Activated CD4-positive, alpha-beta T cell treated with anti-CD3 and anti-CD28 coated beads, Interleukin-2, amount 50 U/mL, for 24 hours (primary cell): ENCODE measurements at regions not wholly inside any gene's neighbourhood (a gene's known extent, or its start where the extent isn't known, plus 50 kb on each side); places are given as distances from the start of the nearest gene placed in this dataset.

Experiments used
- DNase-seq, 2 donors: peaks; one replicate each; pipeline ENCODE4 v3.0.0-alpha.2; 2020; ENCODE audit warnings: low read depth in 1 of 2, low spot score in 1 of 2

DNA sequence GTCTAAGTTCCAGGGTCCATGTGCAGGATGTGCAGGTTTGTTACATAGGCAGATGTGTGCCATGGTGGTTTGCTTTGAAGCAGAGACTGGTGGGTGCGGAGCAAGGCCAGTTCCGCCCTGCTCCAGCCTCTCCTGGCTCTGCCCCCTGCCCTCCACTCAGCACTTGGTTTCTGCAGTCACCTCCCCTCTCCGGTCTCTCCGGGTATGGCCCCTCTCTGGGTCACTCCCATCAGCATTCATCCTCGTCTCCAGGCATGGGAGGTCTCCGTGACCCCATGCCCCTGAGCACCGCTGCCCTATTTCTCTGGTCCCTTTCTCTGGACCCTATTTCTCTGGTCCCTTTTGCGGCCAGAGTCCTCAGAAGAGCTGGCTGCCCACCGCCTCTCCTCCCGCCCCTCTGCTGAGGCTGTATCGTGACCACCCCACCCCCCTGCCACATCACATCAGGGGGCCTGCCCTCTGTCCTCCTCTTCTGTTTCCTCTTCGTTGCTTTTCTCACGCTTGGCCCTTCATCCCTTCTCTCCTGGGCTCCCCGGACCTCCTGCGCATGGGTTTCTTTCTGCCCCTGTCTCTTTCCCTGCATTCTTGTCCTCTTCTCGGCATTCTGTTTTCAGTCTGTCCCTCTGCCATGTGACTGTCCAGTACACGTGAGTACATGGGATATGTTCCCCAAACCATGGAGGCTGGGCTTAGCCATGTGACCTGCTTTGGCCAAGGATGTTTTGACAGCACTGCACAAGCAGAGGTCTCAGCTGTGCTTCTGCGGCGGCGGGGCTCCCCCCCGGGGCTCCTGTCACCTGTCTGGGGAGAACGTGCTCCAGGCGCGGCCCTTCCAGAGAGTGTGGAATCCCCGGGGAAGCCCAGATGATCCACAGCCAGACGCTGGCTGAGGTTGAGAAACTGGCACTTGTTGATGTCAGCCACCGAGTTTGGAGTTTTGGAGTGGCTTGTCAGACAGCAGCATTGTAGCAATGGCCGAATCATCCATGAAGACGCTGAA lies 54.4 kb upstream of the C1orf174 start:
- no peak for DNase-seq

DNA sequence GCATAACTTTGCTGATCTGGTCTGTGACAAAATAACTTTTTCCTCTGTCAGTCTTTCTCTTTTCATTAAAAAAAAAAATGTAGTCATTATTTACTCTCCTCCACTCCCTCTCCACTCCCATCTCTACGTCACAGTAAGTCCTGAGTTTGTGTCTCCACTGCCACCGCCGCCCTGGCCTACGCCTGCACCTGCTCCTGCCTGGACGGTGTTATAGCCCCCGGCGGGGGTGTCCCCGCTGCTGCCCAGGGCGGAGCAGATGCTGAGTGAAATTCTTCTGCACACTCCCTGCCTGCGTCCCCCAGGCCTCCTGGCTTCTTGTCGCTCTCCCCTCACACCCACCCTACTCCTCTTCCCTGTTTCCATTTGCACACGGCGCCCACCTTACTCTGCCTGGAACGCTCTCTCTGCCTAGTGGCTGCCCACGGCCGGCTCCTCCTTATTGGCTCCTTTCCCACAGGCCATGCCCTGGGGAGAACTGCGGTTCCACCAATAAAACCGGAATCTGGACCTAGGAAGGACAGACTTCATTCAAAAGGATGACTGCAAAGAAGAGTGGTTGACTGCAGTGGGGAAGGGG lies 55.2 kb upstream of the C1orf174 start:
- DNase-seq, result no peak

- no peak for DNase-seq
These were observed 56.6 kb upstream of the C1orf174 start for GRCh38 chr1:3956527-3957170.

GRCh38 chr1:3959361-3959760 lies 59.3 kb upstream of the C1orf174 start:
- DNase-seq, result no peak

- DNase-seq, result no peak
These were observed 63.5 kb upstream of the C1orf174 start for GRCh38 chr1:3963554-3963953.

DNA sequence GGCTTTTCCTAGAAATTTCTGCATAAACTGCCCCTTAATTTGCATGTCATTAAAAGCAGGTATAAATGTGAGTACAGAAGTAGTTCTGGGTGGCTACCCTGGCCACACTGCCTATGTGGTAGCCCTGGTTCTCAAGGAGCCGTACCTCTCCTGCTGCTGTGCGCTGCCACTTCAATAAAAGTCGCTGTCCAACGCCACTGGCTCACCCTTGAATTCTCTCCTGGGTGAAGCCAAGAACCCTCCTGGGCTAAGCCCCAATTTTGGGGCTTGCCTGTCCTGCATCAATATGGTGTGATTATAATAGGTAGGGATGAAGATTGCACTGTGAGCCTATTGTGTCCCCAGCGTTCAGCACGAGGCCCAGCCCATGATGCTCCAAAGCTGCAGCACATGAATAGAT lies 65.6 kb upstream of the C1orf174 start:
- no peak for DNase-seq

GRCh38 chr1:3968851-3969250 lies 68.8 kb upstream of the C1orf174 start:
- DNase-seq, result no peak

DNA sequence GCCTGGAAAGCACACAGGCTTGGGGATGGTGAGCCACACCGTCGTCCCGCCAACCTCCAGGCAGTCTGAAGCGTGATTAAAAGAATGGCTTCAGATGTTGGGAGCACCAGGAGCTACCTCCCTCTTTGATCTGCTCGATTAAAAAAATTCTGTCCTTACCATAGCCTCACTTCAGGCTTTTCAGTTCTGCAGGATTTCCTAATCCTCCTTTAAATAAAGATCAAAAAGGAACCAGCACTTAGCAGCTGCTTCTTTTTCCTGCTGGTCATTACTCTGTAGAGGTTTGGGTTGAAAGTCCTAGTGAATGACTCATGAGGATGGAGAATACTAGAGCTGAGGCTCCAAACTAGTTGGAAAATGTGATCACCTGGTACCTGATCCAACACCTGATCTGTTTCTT lies 71.9 kb upstream of the C1orf174 start:
- DNase-seq, result no peak

DNA sequence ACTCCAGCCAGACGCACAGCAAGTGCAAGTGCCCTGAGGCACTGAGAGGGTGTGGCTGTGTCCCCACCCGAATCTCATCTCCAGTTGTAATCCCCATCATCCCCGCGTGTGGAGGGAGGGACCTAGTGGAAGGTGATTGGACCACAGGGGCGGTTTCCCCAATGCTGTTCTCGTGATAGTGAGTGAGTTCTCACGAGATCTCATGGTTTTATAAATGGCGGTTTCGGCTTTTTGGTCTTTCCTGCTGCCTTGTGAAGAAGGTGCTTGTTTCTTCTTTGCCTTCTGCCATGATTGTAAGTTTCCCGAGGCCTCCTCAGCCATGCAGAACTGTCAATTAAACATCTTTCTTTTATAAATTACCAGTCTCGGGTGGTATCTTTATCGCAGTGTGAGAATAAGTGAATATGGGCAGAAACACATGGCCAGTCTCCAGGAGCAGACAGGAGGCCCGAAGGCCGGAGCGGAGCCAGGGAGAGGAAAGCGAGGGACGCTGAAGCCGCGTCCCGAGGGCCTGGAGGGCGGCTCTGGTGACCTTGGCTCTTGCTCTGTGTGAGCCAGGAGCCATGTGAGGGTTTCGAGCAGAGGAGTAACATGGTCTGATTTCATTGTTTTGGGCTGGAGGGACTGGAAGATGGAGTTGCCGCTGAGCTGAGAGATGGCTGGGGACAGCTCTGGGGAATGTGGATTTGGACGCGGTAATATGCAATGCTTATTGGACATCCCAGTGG lies 76.0 kb upstream of the C1orf174 start:
- DNase-seq, result no peak

DNA sequence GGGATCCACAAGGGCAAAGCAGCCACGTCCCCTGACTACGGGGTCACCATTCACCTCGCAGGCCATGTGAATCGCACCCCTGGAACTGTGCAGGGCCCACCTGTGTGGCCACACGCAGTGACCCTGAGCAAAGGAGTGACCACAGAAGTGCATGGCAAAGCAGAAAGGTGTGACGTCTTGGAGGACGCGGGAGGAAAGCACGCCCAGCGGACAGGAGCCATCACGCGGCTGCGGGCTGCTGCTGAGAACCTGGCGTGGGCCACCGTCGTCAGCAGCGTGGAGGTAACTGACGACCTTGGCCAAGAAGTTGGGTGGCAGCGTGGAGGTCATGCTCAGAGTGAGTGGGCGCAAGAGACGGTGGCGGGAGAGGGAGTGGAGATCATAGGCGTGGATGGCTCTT lies 76.7 kb upstream of the C1orf174 start:
- no peak for DNase-seq

DNA sequence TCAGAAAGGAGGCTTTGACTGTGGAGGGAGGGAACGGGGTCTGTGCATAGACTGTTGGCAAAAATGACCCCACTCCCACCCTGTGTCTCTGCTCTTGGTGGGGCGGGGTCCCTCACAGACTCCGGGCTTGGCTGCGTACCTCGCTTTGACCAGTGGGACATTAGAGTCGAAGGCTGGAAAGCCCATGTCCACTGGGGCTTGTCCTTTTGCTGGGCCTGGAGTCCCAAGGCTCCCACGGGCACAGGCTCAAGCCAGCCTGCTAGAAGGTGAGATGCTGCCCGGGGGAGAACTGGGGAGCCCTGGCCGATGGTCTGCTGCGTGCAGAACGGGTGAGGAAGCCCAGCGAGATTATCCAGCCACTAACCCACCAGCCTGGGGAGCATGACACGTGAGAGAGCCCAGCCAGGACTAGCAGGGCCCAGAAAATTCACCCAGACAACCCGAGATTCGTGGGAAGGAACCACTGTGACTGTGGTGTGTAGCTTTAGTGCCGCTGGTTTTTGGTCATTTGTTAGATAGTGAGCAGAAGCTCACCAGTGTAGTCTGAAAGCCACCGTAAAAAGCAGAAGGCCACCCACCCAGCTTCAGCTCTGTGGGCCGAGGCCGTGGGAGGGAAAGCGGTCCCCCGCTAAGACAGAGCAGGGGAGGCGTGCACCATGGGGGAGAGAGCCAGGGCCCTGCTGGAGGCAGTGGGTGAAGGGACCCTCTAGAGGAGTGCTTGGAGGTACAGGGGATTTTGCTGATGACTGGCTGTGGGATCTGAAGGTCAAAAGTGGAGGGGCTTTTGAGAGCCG lies 78.3 kb upstream of the C1orf174 start:
- DNase-seq, result no peak

DNA sequence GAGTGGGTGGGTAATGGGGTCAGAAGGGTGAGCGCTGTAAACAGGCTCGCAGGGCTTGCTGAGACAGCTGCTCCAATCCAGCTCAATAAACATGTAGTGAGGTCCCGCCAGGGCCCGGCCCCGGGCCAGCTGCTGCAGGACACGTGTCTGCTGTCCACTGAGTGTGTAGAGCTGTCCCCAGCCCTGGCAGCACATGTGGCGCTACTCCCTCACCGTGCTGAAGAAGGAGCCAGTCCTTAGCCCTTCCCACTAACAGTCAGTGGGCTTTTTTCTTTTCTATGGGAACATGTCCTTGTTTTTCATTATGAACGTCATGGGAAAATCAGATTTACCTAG lies 78.9 kb upstream of the C1orf174 start:
- DNase-seq, result no peak

DNA sequence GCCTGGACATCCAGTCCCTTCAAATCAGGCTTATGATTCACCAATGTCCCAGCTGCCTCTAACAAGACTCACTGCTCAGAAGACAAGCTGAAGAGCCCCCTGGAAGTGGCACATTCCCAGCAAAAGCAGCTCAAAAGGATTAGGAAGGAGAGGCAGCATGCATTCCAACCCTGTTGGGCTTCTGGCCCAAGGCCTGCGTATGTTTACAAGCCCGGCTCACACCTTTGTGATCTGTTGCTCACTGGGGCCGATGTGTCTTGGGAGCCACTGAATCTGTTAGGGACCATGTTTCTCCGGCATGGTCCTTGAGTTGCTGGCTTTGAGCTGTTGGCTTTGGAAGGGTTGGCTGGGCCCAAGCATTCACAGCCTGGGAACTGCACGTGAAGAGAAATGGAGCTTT lies 81.2 kb upstream of the C1orf174 start:
- DNase-seq, result no peak

DNA sequence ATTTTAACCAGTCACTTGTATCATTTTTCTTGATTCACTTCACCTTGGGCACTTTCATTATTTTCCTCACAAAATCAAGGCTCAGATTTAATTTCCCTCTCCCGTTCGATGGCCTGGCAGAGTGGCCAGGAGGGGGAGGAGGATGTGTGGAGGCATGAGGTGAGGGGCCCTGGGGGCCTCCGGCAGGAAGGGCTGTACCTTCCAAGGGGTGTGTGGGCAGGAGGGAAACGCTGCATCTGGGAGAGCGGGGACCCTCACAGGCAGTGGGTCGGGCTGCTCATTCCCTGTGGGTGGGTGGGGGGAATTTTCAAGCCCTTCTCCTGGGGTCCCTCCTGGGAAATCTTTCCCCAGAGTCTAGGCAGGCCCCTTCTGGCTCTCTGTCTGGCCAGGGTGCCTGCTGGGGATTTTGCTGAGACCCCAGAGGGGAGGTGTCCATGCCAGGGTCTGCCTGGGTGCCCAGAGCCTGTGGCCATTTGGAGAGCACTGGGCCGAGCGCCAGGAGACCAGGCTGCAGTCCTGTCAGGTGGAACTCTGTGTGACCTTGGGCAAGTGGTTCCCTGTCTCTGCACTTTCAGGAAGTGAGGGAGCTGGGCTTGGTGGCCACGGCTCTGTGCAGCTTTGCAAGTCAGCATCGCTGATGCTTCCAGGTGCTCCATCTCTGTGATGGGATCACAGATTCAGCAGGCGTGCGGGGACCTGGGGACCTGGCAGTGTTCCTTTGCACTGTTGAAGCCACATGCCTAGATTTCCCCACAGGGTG lies 81.9 kb upstream of the C1orf174 start:
- DNase-seq, result no peak

- no peak for DNase-seq
These were observed 83.1 kb upstream of the C1orf174 start for GRCh38 chr1:3983181-3983580.

DNA sequence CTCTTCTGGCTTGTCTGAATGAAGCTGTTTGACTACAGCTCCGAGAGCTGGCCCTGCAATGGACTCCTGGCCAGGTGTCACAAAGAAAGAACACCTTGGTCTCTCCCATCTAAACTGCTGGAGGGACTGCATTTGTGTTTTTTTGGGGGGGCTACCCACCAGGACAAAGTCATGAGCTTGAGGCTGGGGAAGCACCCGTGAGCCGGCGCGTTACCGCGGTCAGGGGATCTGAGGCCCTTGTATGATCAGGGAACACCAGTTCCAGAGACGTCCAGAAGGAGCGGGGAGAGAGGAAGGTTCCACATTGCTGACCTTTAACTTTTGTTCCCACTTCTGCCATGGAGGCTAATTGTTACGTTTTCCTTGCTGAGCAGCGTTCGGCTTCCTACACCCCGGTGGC lies 84.5 kb upstream of the C1orf174 start:
- no peak for DNase-seq

GRCh38 chr1:3986686-3987218 lies 86.7 kb upstream of the C1orf174 start:
- no peak for DNase-seq

GRCh38 chr1:3987669-3988235 lies 87.7 kb upstream of the C1orf174 start:
- no peak for DNase-seq

DNA sequence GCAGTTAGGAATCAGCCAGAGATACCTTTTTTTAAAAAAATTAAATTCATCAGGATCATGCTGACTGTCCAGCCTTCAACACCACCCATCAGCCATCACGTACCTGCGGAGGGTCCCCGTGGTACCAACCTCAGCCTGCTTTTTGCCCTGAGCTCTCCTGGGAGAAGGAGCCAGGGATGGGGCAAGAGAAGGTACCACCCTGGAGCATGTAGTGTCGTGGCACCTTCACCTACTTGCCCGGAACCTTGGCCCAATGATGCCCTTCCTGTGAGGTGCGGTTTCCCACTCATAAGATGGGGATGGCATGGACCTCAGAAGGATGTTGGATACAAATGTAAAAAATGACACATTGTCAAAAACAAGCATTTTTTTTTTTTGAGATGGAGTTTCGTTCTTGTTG lies 88.4 kb upstream of the C1orf174 start:
- no peak for DNase-seq
